Upper lobe of left lung (tissue), 4 donors: ENCODE measurements at regions not wholly inside any gene's neighbourhood (a gene's known extent, or its start where the extent isn't known, plus 50 kb on each side); places are given as distances from the start of the nearest gene placed in this dataset.

Experiments
- CTCF ChIP-seq, 6 experiments: fragments of 450-650 bp in 4 of 6; fragments of 200-600 bp in 2 of 6; sonication (generic) in 2 of 6; IDR thresholded peaks; one replicate each; pipeline ENCODE4 v1.5.1; 2016 to 2019; ENCODE audit warnings: antibody characterized with exemption in 6 of 6
- POLR2AphosphoS5 ChIP-seq, 2 donors: sonication (generic); formaldehyde crosslinking; IDR thresholded peaks; one replicate each; pipeline ENCODE4 v1.5.1; 2017; ENCODE audit warnings: antibody characterized with exemption in 2 of 2

GRCh38 chr12:90585640-90586304 lies 369.2 kb downstream of the CCER1 start:
- no peak for TF ChIP-seq POLR2AphosphoS5 (IDR thresholded peaks at IDR 0.05)
- no peak for TF ChIP-seq CTCF (IDR thresholded peaks at IDR 0.05)
